ENCODE measurements at regions not wholly inside any gene's neighbourhood (a gene's known extent, or its start where the extent isn't known, plus 50 kb on each side); places are given as distances from the start of the nearest gene placed in this dataset.
"Not testable (repeated sequence)": the region's sequence is repeated elsewhere in the genome, so short reads cannot be mapped to it uniquely, and the experiment has no call there.

DNA sequence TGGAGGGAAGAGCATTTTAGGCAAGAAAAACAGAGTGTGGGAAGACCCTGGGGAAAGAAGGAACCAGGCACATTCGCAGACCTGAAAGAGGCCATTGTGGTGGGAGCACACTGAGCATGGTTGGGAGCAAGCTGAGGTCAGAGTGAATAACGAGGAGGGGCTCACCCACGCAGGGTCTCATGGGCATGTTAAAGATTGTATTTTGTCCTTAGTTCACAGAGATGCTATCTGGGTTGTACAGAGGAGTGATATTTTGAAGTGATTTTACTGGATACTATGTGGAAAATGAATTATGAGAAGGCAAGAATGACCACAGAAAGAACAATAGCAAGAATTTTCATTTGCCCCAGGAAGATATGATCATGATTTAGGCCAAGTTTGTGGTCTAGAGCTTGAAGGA lies 578.3 kb upstream of the NR5A2 start:
- DNase-seq (ENCODE audit: low read depth) = no peak

DNA sequence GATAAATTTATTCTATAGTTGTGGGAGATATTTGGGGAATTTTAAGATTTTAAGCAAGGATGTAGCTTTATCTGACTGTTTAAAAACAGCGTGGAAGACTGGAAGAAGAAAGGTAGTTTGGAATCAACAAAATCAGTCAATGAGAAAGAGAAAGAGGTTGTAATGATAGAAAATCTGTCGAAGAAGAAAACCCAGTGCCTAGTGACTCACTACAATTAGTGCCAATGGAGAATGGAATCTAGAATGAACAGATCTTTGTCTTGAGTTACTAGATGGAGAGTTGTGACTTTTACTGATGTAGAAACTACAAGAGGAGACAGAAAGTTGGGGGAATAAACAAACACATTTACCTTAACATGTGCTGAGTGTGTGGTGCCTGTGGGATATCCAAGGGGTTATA lies 577.8 kb upstream of the NR5A2 start:
- no peak for DNase-seq (ENCODE audit: low read depth)

DNA sequence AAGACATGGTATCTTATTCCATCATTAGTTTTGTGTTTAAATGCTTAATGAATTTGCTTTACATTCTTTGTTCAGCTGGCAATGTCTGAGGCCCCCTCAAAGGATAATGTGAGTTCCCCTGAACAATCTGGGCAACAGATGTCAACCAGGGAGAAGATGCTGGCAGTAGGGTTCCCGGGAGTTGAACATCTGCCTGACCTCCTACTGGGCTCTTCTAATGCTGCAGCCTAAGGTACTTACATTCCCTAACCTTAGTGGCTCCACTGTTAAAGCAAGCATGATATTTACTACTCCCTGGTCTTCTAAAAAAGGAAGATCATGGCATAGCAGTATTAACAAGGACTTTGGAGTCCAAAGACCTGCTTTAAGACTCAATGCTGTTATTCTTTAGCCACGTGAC lies 574.9 kb upstream of the NR5A2 start:
- DNase-seq (ENCODE audit: low read depth) = no peak

DNA sequence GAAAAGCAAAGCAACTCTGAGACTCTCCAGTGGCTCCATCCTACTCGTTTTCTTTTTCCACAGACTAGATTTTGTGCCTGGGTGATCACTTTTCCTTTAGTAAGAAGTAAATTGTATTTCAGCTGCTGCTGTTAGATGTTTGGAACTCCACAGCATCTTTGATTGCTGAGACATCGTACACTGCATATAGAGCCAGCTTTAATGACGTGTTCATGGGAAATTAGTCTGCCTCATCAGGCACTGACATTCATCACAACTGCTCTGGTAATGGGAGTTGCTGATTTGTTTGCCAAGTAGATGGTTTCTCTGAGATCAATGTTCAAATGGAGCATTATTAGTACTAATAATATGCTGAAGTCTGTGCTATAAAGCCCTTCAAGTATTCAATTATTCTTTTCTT lies 573.8 kb upstream of the NR5A2 start:
- DNase-seq (ENCODE audit: low read depth) = no peak

DNA sequence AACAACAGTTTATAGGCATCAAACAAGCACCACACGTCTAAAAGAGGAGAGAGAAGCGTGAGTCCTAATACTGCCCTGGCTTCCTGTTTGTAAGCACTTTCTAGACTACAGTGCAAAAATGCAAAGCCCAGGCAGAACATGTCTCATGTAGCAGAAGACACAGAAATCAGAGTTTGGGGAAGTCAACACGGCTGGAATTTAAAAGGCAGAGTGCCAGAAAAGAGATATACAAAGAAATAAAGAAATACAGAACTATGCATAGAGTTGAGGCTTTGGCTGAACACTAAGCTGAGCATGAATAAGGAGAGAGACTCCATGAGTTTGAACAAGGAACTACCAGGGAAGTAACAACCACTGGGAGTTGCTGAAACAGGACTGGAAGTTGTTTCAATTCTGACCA lies 566.6 kb upstream of the NR5A2 start:
- no peak for DNase-seq (ENCODE audit: low read depth)

DNA sequence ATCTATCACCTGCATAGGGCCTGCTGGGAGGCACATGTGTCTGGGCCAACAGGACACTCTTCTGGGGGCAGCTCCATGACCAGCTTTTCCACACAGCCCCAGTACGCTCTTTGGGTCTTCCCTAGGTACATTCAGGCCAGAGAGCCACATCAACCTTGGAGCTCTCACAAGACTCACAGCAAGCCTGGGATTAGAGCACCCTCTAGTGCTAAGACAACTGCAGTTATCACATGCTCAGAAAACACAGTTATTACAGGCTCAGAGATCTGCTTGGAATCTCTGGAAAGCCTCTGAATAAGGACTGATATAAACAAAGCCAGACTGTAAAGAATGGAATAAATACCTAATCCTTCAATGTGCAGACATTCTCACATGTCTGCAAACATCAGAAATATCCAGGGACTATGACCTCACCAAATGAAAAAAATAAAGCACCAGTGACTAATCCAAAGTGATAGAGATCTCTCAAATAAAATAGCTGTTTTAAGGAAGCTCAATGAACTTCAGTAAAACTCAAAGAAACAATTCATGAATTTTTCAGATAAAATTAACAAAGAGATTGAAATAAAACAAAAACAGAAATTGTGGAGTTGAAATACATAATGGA lies 563.9 kb upstream of the NR5A2 start:
- peak; percentile 32 for DNase-seq (ENCODE audit: low read depth)

GRCh38 chr1:199466961-199467360 lies 560.5 kb upstream of the NR5A2 start:
- no peak for DNase-seq (ENCODE audit: low read depth)

DNA sequence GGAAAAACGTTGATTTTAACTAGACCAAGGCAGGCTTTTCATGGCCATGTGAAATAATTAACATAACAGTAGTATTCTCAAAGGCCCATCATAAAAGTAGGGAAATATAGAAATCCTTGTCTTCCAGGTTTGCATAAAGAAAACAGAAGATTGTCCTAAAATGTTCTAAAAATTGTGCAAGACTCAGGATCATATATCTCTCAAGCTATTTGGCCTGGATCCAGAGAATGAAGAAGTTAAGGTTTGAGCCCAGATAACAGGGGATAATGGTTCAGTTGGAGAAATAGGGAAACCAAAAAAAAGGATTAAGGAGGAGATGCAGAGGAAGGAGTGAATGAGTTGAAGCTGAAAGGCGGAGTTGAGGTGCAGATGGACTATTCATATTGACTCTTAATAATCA lies 555.5 kb upstream of the NR5A2 start:
- no peak for DNase-seq (ENCODE audit: low read depth)

DNA sequence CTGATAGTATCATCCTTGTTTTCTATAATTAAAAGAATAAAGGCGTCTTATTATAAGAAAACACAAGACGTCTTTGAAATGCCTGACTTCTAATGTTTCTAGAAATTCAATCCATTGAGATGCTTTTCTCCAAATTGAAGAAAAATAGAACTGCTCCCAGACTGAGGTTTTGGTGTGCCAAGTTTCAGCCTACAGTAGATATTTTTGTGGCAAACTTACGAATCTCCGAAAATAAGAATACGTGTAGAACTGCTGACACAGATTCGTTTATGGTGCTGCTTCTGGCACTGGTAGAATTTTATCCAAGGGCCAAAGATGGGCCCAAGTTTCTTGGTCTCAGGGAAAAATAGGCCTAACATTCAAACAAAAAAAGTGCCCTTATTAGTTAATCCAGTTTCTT lies 554.5 kb upstream of the NR5A2 start:
- no peak for DNase-seq (ENCODE audit: low read depth)

- DNase-seq (ENCODE audit: low read depth) = no peak
Measured at GRCh38 chr1:199474738-199475137, 552.8 kb upstream of the NR5A2 start.

DNA sequence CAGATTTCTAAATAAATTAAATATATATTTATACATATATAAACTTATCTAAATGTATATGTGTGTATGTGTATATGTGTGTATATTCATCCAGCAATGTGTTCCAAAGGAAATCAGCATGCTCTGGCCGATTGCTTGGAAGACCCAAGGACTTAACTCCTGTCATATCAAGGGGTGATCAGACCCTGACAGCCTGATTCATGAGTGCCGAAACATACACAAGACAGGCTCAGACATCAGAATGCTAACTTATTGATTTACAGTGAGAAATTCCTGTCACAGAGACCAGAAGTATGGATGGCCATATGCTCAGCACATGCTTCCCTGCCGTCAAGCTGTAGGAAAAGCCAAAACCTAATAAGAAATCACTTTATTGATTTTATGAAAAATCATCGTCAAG lies 545.1 kb upstream of the NR5A2 start:
- no peak for DNase-seq (ENCODE audit: low read depth)

DNA sequence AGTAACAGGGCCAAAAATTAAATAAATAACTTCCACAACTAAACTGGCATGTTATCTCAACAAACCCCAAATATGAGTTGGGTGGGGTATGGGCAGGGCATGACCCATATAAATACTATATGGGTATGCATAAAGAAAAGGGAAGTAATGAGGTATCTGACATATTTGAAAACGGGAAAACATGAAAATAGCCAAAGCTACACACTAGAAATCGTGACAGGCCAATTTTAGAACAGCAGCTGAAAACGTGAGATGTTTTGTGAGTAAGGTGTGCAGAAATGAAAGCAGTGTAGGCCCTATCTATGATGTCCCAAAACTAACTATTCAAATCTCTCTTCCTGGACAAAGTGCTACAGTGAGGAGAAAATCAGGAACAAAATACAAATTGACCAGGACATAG lies 537.9 kb upstream of the NR5A2 start:
- no peak for DNase-seq (ENCODE audit: low read depth)

DNA sequence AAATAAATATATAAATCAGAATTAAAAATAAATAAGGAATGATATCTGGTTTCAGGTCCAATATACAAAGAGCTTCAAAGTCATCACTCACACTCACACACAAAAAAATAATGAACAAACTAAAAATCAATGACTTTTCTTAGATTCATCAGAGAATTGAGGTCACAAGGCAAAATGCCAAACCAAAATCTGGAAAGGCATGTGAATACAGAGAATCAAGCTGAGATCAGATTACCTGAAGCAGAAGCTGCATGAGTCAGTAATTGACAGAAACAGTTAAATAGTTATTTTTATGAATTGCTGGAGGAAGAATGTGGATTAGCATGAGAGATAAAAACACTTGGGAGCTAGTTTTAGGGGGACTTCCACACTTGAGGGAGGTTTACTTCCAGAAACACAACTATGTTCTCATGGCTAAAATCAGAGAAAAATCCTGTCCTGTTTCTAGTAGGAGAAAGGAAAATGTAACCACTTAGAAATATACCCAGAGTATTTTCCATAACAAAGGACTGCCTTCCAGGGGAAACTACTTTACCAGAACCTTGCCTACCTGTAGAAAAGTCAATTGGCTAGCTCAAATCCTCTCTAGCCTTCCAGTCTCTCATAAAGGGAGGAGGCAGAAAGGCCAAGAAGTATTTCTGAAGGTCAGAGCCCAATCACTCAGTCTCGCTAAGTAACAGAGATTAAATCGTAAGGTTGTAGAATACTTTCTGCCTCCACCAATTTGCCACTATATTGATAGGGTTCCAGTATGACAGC lies 536.6 kb upstream of the NR5A2 start:
- DNase-seq (ENCODE audit: low read depth) = peak; percentile 72

GRCh38 chr1:199495432-199495831 lies 532.1 kb upstream of the NR5A2 start:
- DNase-seq (ENCODE audit: low read depth) = no peak

- not testable (repeated sequence) for DNase-seq (ENCODE audit: low read depth)
Measured at GRCh38 chr1:199498802-199499201, 528.7 kb upstream of the NR5A2 start.

GRCh38 chr1:199508072-199508471 lies 519.4 kb upstream of the NR5A2 start:
- no peak for DNase-seq (ENCODE audit: low read depth)

GRCh38 chr1:199508653-199509052 lies 518.9 kb upstream of the NR5A2 start:
- no peak for DNase-seq (ENCODE audit: low read depth)

- no peak for DNase-seq (ENCODE audit: low read depth)
Measured at GRCh38 chr1:199509456-199509855, 518.1 kb upstream of the NR5A2 start.

DNA sequence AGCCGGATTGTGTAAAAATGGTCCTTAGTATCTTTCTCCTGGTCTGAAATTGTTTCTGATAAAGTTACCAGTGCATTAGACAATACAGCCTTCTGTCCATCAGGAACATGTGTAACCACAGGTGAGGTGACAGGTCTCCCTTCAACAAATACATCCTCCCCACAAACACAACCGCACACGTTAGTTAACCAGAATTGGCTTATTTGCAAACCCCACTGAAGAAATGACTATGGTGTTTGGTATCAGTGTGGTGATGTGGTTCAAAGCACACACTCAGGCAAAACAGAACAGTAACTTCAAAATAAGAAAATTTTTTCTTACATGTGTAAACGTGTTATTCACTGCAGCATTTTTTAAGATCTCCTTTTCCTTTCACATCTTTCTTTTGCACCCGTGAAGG lies 517.2 kb upstream of the NR5A2 start:
- DNase-seq (ENCODE audit: low read depth) = no peak

GRCh38 chr1:199512037-199512710 lies 515.3 kb upstream of the NR5A2 start:
- DNase-seq (ENCODE audit: low read depth) = no peak

GRCh38 chr1:199515261-199515660 lies 512.2 kb upstream of the NR5A2 start:
- no peak for DNase-seq (ENCODE audit: low read depth)

DNA sequence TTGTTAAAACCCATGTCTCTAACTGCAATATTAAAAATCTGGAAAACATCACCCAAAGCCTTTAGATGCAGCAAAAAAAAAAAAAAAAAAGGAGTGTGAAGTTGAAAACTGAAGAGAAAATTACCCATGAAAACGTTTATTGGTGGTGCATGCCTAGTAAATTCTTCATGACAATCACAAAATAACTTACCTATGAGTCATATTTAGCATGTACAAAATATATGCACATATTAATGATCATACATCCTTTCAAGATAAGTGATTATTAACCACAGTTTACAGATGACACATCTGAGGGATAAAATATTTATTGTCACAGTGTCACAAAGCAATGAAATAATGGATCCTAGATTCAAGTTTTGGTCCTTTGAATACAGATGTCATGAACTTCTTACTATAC lies 505.2 kb upstream of the NR5A2 start:
- no peak for DNase-seq (ENCODE audit: low read depth)

GRCh38 chr1:199522936-199523335 lies 504.6 kb upstream of the NR5A2 start:
- DNase-seq (ENCODE audit: low read depth) = no peak

- DNase-seq (ENCODE audit: low read depth) = no peak
Measured at GRCh38 chr1:199529324-199529723, 498.2 kb upstream of the NR5A2 start.
